ENCODE measurements at regions not wholly inside any gene's neighbourhood (a gene's known extent, or its start where the extent isn't known, plus 50 kb on each side); places are given as distances from the start of the nearest gene placed in this dataset.
A peak's percentile ranks its signal among the peaks of the same experiment; 100 is the strongest.

GRCh38 chr17:51527225-51527982 is 267.1 kb downstream of the UTP18 start:
- no peak for DNase-seq
- no peak for ATAC-seq (ENCODE audit: low read depth in 2 of 2)
- Mint-ChIP-seq H3K36me3 (no peaks in the 10 kb centered on the region), H3K27me3 (peaks cover 16 to 24% (median 22%) of the 10 kb centered on the region in 3 donors), H3K9me3 (peaks cover 3 to 14% (median 10%) of the 10 kb centered on the region in 7 donors), H3K27ac (peak overlapping the region in 1 of 6 donors; percentile 41), H3K4me3 (no peak overlapping the region), H3K4me1 (no peaks in the 10 kb centered on the region)

GRCh38 chr17:51528111-51528510 is 267.8 kb downstream of the UTP18 start:
- no peak for DNase-seq
- H3K27me3 Mint-ChIP-seq, result peaks cover 16 to 26% (median 24%) of the 10 kb centered on the region in 3 donors
- peaks cover 3 to 14% (median 10%) of the 10 kb centered on the region in 7 donors for H3K9me3 Mint-ChIP-seq
- H3K4me1 Mint-ChIP-seq, result no peaks in the 10 kb centered on the region
- ATAC-seq (ENCODE audit: low read depth in 2 of 2), result no peak
- H3K27ac Mint-ChIP-seq, result no peak overlapping the region
- H3K4me3 Mint-ChIP-seq, result no peak overlapping the region
- H3K36me3 Mint-ChIP-seq, result no peaks in the 10 kb centered on the region

GRCh38 chr17:51533219-51533618 is 272.9 kb downstream of the UTP18 start:
- Mint-ChIP-seq H3K27me3 (peaks cover 7 to 18% (median 12%) of the 10 kb centered on the region in 3 donors), H3K9me3 (peaks cover 0 to 3% (median 0%) of the 10 kb centered on the region in 7 donors), H3K36me3 (no peaks in the 10 kb centered on the region), H3K4me1 (no peaks in the 10 kb centered on the region), H3K27ac (no peak overlapping the region), H3K4me3 (no peak overlapping the region)
- no peak for DNase-seq
- no peak for ATAC-seq (ENCODE audit: low read depth in 2 of 2)

GRCh38 chr17:51533821-51534220 is 273.5 kb downstream of the UTP18 start:
- no peaks in the 10 kb centered on the region for H3K36me3 Mint-ChIP-seq
- H3K27me3 Mint-ChIP-seq, result peaks cover 7 to 18% (median 12%) of the 10 kb centered on the region in 3 donors
- H3K27ac Mint-ChIP-seq, result no peak overlapping the region
- H3K4me1 Mint-ChIP-seq, result no peaks in the 10 kb centered on the region
- ATAC-seq (ENCODE audit: low read depth in 2 of 2) (no peak), DNase-seq (no peak)
- peaks cover 0 to 3% (median under 1%) of the 10 kb centered on the region in 7 donors for H3K9me3 Mint-ChIP-seq
- no peak overlapping the region for H3K4me3 Mint-ChIP-seq

GRCh38 chr17:51536627-51537026 is 276.3 kb downstream of the UTP18 start:
- Mint-ChIP-seq H3K9me3 (peaks cover 0 to 7% (median 2%) of the 10 kb centered on the region in 7 donors), H3K27me3 (peaks cover 7 to 12% (median 11%) of the 10 kb centered on the region in 3 donors), H3K4me3 (no peak overlapping the region), H3K36me3 (no peaks in the 10 kb centered on the region), H3K4me1 (no peaks in the 10 kb centered on the region), H3K27ac (peak overlapping the region in 1 of 6 donors; percentile 8)
- no peak for ATAC-seq (ENCODE audit: low read depth in 2 of 2)
- DNase-seq, result no peak

GRCh38 chr17:51537996-51538550 is 277.7 kb downstream of the UTP18 start:
- no peak for ATAC-seq (ENCODE audit: low read depth in 2 of 2)
- H3K4me1 Mint-ChIP-seq, result no peaks in the 10 kb centered on the region
- no peak overlapping the region for H3K4me3 Mint-ChIP-seq
- H3K27me3 Mint-ChIP-seq, result peaks cover 7 to 11% (median 8%) of the 10 kb centered on the region in 3 donors
- no peak overlapping the region for H3K27ac Mint-ChIP-seq
- DNase-seq, result no peak
- H3K36me3 Mint-ChIP-seq, result no peaks in the 10 kb centered on the region
- H3K9me3 Mint-ChIP-seq, result peaks cover 0 to 7% (median 2%) of the 10 kb centered on the region in 7 donors

GRCh38 chr17:51540151-51540550 is 279.8 kb downstream of the UTP18 start:
- no peaks in the 10 kb centered on the region for H3K36me3 Mint-ChIP-seq
- H3K9me3 Mint-ChIP-seq, result peaks cover 0 to 8% (median 3%) of the 10 kb centered on the region in 7 donors
- ATAC-seq (ENCODE audit: low read depth in 2 of 2) (no peak), DNase-seq (no peak)
- no peaks in the 10 kb centered on the region for H3K4me1 Mint-ChIP-seq
- H3K4me3 Mint-ChIP-seq, result peak overlapping the region in 1 of 8 donors; percentile 1
- H3K27me3 Mint-ChIP-seq, result peaks cover 5 to 11% (median 7%) of the 10 kb centered on the region in 3 donors
- no peak overlapping the region for H3K27ac Mint-ChIP-seq

- no peaks in the 10 kb centered on the region for H3K4me1 Mint-ChIP-seq
- no peaks in the 10 kb centered on the region for H3K36me3 Mint-ChIP-seq
- ATAC-seq (ENCODE audit: low read depth in 2 of 2), result no peak
- no peak overlapping the region for H3K27ac Mint-ChIP-seq
- DNase-seq, result no peak
- peaks cover 0 to 8% (median 3%) of the 10 kb centered on the region in 7 donors for H3K9me3 Mint-ChIP-seq
- H3K27me3 Mint-ChIP-seq, result peaks cover 5 to 11% (median 7%) of the 10 kb centered on the region in 3 donors
- H3K4me3 Mint-ChIP-seq, result no peak overlapping the region
These were observed 280.9 kb downstream of the UTP18 start for GRCh38 chr17:51541215-51541614.

- H3K27me3 Mint-ChIP-seq, result peaks cover under 1 to 17% (median 1%) of the 10 kb centered on the region in 3 donors
- H3K36me3 Mint-ChIP-seq, result no peaks in the 10 kb centered on the region
- no peak overlapping the region for H3K4me3 Mint-ChIP-seq
- H3K4me1 Mint-ChIP-seq, result no peaks in the 10 kb centered on the region
- no peak for ATAC-seq (ENCODE audit: low read depth in 2 of 2)
- peaks cover 0 to 9% (median 0%) of the 10 kb centered on the region in 7 donors for H3K9me3 Mint-ChIP-seq
- no peak for DNase-seq
- no peak overlapping the region for H3K27ac Mint-ChIP-seq
These were observed 285.8 kb downstream of the UTP18 start for GRCh38 chr17:51546114-51546513.

GRCh38 chr17:51548125-51548524 is 287.8 kb downstream of the UTP18 start:
- H3K9me3 Mint-ChIP-seq, result peaks cover 0 to 13% (median 0%) of the 10 kb centered on the region in 7 donors
- no peaks in the 10 kb centered on the region for H3K4me1 Mint-ChIP-seq
- H3K27ac Mint-ChIP-seq, result no peak overlapping the region
- no peaks in the 10 kb centered on the region for H3K36me3 Mint-ChIP-seq
- no peak for DNase-seq
- H3K4me3 Mint-ChIP-seq, result no peak overlapping the region
- ATAC-seq (ENCODE audit: low read depth in 2 of 2), result no peak
- peaks cover 8 to 23% (median 11%) of the 10 kb centered on the region in 3 donors for H3K27me3 Mint-ChIP-seq

- peaks cover 0 to 5% (median 0%) of the 10 kb centered on the region in 7 donors for H3K9me3 Mint-ChIP-seq
- no peak for DNase-seq
- no peak overlapping the region for H3K27ac Mint-ChIP-seq
These were observed 294.8 kb downstream of the UTP18 start for GRCh38 chr17:51555153-51555552.

GRCh38 chr17:51559778-51560177 is 299.4 kb downstream of the UTP18 start:
- ATAC-seq (ENCODE audit: low read depth in 2 of 2) (no peak), DNase-seq (no peak)
- Mint-ChIP-seq H3K27me3 (peaks cover 26 to 39% (median 27%) of the 10 kb centered on the region in 3 donors), H3K4me1 (no peaks in the 10 kb centered on the region), H3K27ac (no peak overlapping the region), H3K9me3 (peaks cover 0 to 5% (median 0%) of the 10 kb centered on the region in 7 donors), H3K36me3 (no peaks in the 10 kb centered on the region), H3K4me3 (no peak overlapping the region)

More at GRCh38 chr17:51555153-51555552, 294.8 kb downstream of the UTP18 start:
- Mint-ChIP-seq H3K27me3 (peaks cover 16 to 32% (median 18%) of the 10 kb centered on the region in 3 donors), H3K36me3 (no peaks in the 10 kb centered on the region), H3K4me3 (no peak overlapping the region), H3K4me1 (no peaks in the 10 kb centered on the region)
- no peak for ATAC-seq (ENCODE audit: low read depth in 2 of 2)

- H3K27ac Mint-ChIP-seq, result no peak overlapping the region
- H3K27me3 Mint-ChIP-seq, result peaks cover 26 to 34% (median 27%) of the 10 kb centered on the region in 3 donors
- no peaks in the 10 kb centered on the region for H3K4me1 Mint-ChIP-seq
- ATAC-seq (ENCODE audit: low read depth in 2 of 2) (no peak), DNase-seq (no peak)
- H3K4me3 Mint-ChIP-seq, result no peak overlapping the region
- peaks cover 0 to 5% (median 0%) of the 10 kb centered on the region in 7 donors for H3K9me3 Mint-ChIP-seq
- no peaks in the 10 kb centered on the region for H3K36me3 Mint-ChIP-seq
These were observed 300.1 kb downstream of the UTP18 start for GRCh38 chr17:51560398-51560797.

- no peak overlapping the region for H3K27ac Mint-ChIP-seq
- H3K36me3 Mint-ChIP-seq, result no peaks in the 10 kb centered on the region
- H3K4me3 Mint-ChIP-seq, result no peak overlapping the region
- ATAC-seq (ENCODE audit: low read depth in 2 of 2), result no peak
- no peak for DNase-seq
- no peaks in the 10 kb centered on the region for H3K4me1 Mint-ChIP-seq
- peaks cover 26 to 33% (median 27%) of the 10 kb centered on the region in 3 donors for H3K27me3 Mint-ChIP-seq
- H3K9me3 Mint-ChIP-seq, result peaks cover 0 to 4% (median 3%) of the 10 kb centered on the region in 7 donors
These were observed 303.6 kb downstream of the UTP18 start for GRCh38 chr17:51563961-51564360.
